Ovary (tissue), 7 donors: ENCODE measurements at regions not wholly inside any gene's neighbourhood (a gene's known extent, or its start where the extent isn't known, plus 50 kb on each side); places are given as distances from the start of the nearest gene placed in this dataset.
"Not testable (repeated sequence)": the region's sequence is repeated elsewhere in the genome, so short reads cannot be mapped to it uniquely, and the experiment has no call there.

ENCODE experiments used
- DNase-seq, 5 donors: peaks; one replicate each; pipeline ENCODE4 v3.0.0-alpha.2; 2019 to 2020
- H3K27ac ChIP-seq, 2 donors: fragments of 200-600 bp; one replicate each; pipeline versions ENCODE4 v1.5.1 to v1.8.0; 2019 to 2022
- H3K27me3 ChIP-seq: fragments of 200-600 bp; one replicate; pipeline ENCODE4 v1.8.0; 2022
- H3K36me3 ChIP-seq: fragments of 200-600 bp; sonication (generic); one replicate; pipeline ENCODE4 v1.5.1; 2019
- H3K4me1 ChIP-seq: one replicate; pipeline ENCODE4 v1.8.1; 2013; ENCODE audit warnings: mild to moderate bottlenecking, moderate library complexity; ENCODE audit not compliant: insufficient read depth
- H3K4me3 ChIP-seq: fragments of 200-600 bp; sonication (generic); one replicate; pipeline ENCODE4 v1.5.1; 2017
- H3K9me3 ChIP-seq, 2 donors: fragments of 200-600 bp in 1 of 2; sonication (generic) in 1 of 2; one replicate each; pipeline versions ENCODE4 v1.5.1 to v1.8.1; 2013 to 2019; ENCODE audit warnings: mild to moderate bottlenecking in 1 of 2, moderate library complexity in 1 of 2
- CTCF ChIP-seq, 3 donors: fragments of 450-650 bp in 2 of 3; fragments of 200-600 bp in 1 of 3; IDR thresholded peaks; one replicate each; pipeline versions ENCODE4 v1.5.1 to v1.8.0; 2016 to 2022; ENCODE audit warnings: antibody characterized with exemption in 3 of 3, mild to moderate bottlenecking in 1 of 3
- EP300 ChIP-seq: sonication (generic); formaldehyde crosslinking; IDR thresholded peaks from one replicate; pipeline ENCODE4 v1.6.1; 2017; ENCODE audit warnings: antibody characterized with exemption
- POLR2A ChIP-seq: fragments of 450-650 bp; IDR thresholded peaks from one replicate; pipeline ENCODE4 v1.6.1; 2017; ENCODE audit warnings: antibody characterized with exemption, mild to moderate bottlenecking, moderate library complexity
- WGBS, 3 donors: extraction: QIAGEN DNeasy Blood & Tissue Kit in 1 of 3; methylation state at CpG; one replicate each; pipeline versions ENCODE4 v1.1.5 to v1.1.7; 2013 to 2017; 5-methylcytosine and 5-hydroxymethylcytosine counted together
- intact Hi-C, 4 donors: fragments of 100-400 bp; cut with DNase I; formaldehyde crosslinking; loops; one replicate each; pipeline versions ENCODE4 v1.11.0 to v1.15.1; 2022 to 2023
- donor health status: DM: no; HTN: no; CAD: no; lungs with moderate emphysema.
- donor health status: DM: no; HTN: no; CAD: no.
- donor health status: Bipolar disorder and iron deficiency.
- donor health status: DM: no; HTN: no; CAD: no.
- donor health status: DM: yes; HTN: yes; CAD: no.

GRCh38 chr6:97473979-97474378, 191.0 kb upstream of the MMS22L start:
- intact Hi-C loops, result no loop called here
- Histone ChIP-seq H3K9me3 (no peaks in the 10 kb centered on the region), H3K36me3 (no peaks in the 10 kb centered on the region), H3K4me3 (no peak overlapping the region), H3K27ac (no peak overlapping the region), H3K4me1 (no peaks in the 10 kb centered on the region), H3K27me3 (no peaks in the 10 kb centered on the region)
- TF ChIP-seq EP300 (no peak), CTCF (IDR thresholded peaks at IDR 0.05) (no peak), POLR2A (no peak)
- DNase-seq, result no peak
- 71 to 83% (median 72%) methylated on average over 4 of the region's 4 CpGs for WGBS, 3 donors

- peak in 4 of 5 donors; percentile 16 to 60 (median 20) for DNase-seq
Measured at GRCh38 chr6:97497713-97498331, 214.8 kb upstream of the MMS22L start.

GRCh38 chr6:97501853-97502252, 218.8 kb upstream of the MMS22L start:
- DNase-seq, result no peak
- 49 to 54% (median 52%) methylated on average over 2 of the region's 2 CpGs for WGBS, 3 donors
- H3K36me3 ChIP-seq, result no peaks in the 10 kb centered on the region
- TF ChIP-seq CTCF (IDR thresholded peaks at IDR 0.05), result no peak
- no peak for TF ChIP-seq POLR2A
- no peak for TF ChIP-seq EP300
- H3K27ac ChIP-seq, result no peak overlapping the region
- H3K4me1 ChIP-seq, result no peaks in the 10 kb centered on the region
- intact Hi-C loops, result no loop called here
- no peaks in the 10 kb centered on the region for H3K9me3 ChIP-seq
- no peaks in the 10 kb centered on the region for H3K27me3 ChIP-seq
- no peak overlapping the region for H3K4me3 ChIP-seq

More at GRCh38 chr6:97497713-97498331, 214.8 kb upstream of the MMS22L start:
- Histone ChIP-seq H3K4me3 (no peak overlapping the region), H3K36me3 (no peaks in the 10 kb centered on the region), H3K4me1 (no peaks in the 10 kb centered on the region), H3K27me3 (no peaks in the 10 kb centered on the region), H3K9me3 (no peaks in the 10 kb centered on the region), H3K27ac (no peak overlapping the region)
- no peak for TF ChIP-seq CTCF (IDR thresholded peaks at IDR 0.05)
- TF ChIP-seq EP300, result no peak
- TF ChIP-seq POLR2A, result no peak
- WGBS, 3 donors, result 25 to 40% (median 28%) methylated on average over 4 of the region's 4 CpGs
- intact Hi-C loops, result loop anchor here in 1 of 4 donors (10.0 kb wide), 1 partner anchor 1337 kb away; the partner anchor contains the start of gene POU3F2

- TF ChIP-seq EP300, result no peak
- no peak for TF ChIP-seq POLR2A
- no peak for TF ChIP-seq CTCF (IDR thresholded peaks at IDR 0.05)
- Histone ChIP-seq H3K4me3 (no peak overlapping the region), H3K27ac (no peak overlapping the region), H3K27me3 (no peaks in the 10 kb centered on the region), H3K36me3 (no peaks in the 10 kb centered on the region), H3K9me3 (no peaks in the 10 kb centered on the region), H3K4me1 (no peaks in the 10 kb centered on the region)
- no peak for DNase-seq
- 92 to 97% (median 95%) methylated on average over 1 of the region's 1 CpG for whole genome bisulfite sequencing, 3 donors
- intact Hi-C loops, result no loop called here
Measured at GRCh38 chr6:97508646-97509045, 225.6 kb upstream of the MMS22L start.

- intact Hi-C loops, H3K9me3 ChIP-seq, H3K36me3 ChIP-seq, H3K4me1 ChIP-seq, DNase-seq, H3K27me3 ChIP-seq, H3K27ac ChIP-seq, H3K4me3 ChIP-seq: not testable (repeated sequence)
Measured at GRCh38 chr6:97513260-97513659, 230.2 kb upstream of the MMS22L start.
